OCI-LY1 (cell line): ENCODE measurements at regions not wholly inside any gene's neighbourhood (a gene's known extent, or its start where the extent isn't known, plus 50 kb on each side); places are given as distances from the start of the nearest gene placed in this dataset.

Source experiments
- EZH2 ChIP-seq: fragments of 200-600 bp; sonication (generic), shearing (Covaris generic); IDR thresholded peaks from 2 replicates; pipeline ENCODE4 v1.8.0; 2017; ENCODE audit warnings: borderline replicate concordance, mixed run types, mild to moderate bottlenecking, antibody characterized with exemption, low read length, moderate library complexity, mixed read lengths
- TF ChIP-seq, protein P1 (sequence below): fragments of 200-600 bp; sonication (generic), shearing (Covaris generic); IDR thresholded peaks from 2 replicates; pipeline ENCODE4 v1.5.1; 2017; ENCODE audit warnings: mild to moderate bottlenecking, antibody characterized with exemption, low read length, moderate library complexity, mixed read lengths

- TF ChIP-seq, protein P1, sequence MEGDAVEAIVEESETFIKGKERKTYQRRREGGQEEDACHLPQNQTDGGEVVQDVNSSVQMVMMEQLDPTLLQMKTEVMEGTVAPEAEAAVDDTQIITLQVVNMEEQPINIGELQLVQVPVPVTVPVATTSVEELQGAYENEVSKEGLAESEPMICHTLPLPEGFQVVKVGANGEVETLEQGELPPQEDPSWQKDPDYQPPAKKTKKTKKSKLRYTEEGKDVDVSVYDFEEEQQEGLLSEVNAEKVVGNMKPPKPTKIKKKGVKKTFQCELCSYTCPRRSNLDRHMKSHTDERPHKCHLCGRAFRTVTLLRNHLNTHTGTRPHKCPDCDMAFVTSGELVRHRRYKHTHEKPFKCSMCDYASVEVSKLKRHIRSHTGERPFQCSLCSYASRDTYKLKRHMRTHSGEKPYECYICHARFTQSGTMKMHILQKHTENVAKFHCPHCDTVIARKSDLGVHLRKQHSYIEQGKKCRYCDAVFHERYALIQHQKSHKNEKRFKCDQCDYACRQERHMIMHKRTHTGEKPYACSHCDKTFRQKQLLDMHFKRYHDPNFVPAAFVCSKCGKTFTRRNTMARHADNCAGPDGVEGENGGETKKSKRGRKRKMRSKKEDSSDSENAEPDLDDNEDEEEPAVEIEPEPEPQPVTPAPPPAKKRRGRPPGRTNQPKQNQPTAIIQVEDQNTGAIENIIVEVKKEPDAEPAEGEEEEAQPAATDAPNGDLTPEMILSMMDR, result no peak
- TF ChIP-seq EZH2, result no peak
Measured at GRCh38 chr3:178120367-178120766, 415.9 kb upstream of the KCNMB2 start.
